ENCODE measurements at regions not wholly inside any gene's neighbourhood (a gene's known extent, or its start where the extent isn't known, plus 50 kb on each side); places are given as distances from the start of the nearest gene placed in this dataset.
A peak's percentile ranks its signal among the peaks of the same experiment; 100 is the strongest.

DNA sequence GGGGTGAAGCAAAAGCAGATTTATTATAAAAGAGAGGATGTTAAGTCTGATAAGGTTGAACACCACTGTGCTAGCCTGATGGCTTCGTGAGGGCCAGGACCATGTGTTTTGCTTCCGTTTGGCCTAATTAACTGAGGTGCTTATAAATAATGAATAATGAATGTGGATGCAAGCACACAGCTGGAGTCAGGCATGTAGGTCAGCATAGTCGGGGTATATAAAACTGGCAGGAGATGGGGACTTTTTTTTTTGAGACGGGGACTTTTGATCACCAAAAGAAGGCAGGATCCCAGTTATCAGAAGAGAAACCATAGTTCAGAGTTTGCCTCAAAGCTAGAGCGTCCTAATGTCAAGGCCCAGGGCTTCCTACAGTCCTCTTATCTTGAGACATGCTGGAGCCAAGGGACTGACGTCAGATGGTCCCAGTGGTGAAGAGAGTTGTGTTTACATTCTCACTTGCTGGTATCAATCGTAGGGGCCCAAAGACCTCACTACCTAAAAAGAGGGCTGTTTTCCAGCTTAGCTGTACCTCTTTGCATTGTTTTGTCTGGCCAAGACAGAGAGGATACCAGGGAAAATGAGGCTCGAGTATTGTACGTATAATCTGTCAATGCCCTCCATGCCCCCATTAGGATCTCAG lies 50.4 kb downstream of the RTL9 start:
- DNase-seq: no peak

DNA sequence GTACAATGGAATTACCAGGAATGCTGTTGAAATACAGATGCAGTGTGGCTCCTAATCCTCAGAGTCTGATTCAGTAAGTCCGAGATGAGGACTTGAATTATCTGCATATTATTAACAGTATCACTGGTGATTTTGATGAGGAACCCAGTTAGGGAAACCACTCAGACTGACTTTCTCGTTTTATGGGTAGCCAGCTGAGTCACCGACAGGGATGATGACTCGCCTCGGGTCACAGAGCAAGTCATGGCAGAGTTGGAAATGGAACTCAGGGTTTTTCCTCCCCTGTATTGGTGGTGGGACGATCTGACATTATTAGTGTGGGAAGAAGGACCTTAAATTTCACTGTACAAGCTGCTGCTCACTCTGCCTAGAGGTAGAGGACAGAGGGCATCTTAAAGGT lies 51.3 kb downstream of the RTL9 start:
- no peak for DNase-seq

DNA sequence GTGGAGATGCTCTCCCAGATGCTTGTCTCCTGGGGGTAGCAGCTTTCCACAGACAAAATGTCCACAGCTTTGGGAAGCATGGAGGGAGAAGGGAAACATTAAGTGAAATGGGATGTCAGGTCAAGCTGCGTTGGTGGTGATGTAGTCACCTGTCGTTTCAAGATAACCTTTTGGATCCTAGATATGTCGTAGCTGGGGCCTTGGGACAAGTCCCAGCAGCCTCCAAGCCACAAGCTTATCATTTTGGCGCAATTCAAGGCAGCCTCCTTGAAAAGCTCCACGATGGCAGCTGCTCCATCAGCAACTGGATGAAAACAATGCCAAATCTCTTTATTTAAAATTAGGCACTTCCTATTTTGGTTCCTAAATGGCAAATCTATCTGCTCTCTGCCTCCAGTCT lies 52.0 kb downstream of the RTL9 start:
- no peak for DNase-seq

DNA sequence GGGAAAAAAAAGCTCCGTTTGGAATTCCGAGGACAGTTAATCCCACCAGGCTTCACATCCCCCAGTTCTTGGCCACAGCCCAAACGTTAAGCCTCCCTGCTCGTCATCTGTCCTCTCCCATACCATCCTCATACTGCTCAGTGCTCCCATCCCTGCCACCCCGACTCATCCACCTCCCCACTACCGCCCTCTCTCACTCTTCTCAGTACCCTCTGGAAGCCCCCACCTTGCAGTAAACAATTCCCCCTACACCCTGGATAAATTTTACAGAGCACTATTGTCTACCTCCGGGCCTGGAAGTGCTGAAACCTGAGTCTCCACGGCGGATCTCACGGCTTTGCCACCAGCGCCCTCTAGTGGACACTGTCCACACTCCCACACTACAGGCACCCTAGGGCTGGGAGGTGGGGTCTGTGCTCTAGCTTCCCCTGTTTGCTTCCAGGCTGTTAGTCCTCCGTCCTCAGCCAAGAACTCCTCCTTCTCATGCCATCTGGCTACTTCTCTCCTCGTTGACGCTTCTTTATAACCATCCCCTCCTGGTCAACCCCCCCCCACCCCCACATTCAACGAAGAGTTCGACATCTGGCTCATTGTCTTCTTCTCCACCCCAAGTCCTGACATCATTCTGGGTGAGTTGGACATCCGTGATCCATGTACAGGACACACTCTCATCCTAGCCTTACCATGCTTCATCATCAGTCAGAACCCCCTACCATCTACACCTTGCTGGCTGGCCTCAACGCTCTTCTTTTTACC lies 54.5 kb downstream of the RTL9 start:
- DNase-seq: peak in 1 of 2 experiments; percentile 28

DNA sequence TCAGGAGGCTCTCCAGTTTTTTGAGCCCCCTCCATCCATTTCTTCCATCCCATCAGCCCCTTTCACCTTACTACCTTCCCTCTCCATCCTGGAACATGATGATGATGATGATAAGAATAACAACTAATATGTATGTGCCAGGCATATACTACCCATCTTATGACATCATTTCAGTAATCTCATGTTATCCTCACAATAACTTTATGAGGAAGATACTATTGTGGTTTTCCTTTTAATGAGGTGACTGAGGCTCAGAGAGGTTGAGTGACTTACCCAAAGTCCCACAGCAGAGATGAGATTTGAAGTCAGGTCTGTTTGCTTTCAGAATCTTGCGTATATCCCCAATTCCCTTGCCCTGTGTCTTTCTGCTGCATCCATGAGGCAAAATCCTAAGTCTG lies 55.1 kb downstream of the RTL9 start:
- DNase-seq: no peak

DNA sequence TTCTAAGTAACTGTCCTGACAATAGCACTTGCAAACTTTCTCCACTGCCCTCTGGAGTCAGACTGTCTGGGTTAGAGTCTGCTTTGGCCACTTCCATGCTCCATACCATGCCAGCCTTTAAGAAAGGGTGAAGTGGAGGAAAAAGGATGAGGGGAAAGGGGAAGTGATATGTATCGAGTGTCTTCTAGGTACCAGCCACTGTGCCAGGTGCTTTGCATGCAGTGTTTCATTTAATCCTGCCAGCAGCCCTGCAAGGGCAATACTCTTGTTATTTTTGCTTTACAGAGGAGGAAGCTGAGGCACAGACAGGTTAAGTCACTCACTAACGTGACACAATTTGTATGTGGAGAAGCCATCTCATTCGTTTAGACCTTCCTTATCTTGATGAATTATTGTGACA lies 55.6 kb downstream of the RTL9 start:
- DNase-seq: no peak

DNA sequence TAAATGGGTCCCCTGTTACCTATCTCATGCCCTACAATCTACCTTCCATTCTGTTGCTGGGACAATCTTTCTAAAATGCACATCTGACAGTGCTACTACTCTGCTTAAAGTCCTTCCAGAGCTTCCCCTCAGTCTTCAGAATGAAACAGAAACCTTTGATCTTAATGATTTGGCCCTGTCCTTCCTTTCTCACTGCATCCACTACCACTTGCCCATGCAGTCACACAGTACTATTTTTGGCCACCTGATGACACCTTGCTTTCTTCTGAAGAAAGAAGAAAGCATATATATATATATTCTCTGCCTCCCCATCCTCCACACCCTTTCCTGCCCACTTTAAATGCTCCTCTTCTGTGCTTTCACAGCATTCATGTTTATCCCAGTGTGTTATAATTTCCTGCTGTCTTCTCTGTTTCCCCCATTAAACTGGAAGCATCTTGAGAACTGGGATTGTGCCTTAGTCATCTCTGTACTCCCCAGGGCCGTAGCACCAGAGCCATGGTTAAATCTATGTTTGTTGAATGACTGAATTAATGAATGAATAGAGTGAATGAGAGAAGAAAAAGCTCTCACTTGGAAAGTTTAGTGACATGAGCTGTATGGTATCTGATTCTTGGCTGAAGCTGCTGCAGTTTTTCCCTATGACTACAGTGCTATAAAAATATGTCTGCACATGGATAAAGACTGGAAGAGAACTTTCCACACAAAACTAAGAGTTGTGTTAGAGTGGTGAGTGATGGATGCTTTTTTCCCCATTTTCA lies 56.2 kb downstream of the RTL9 start:
- DNase-seq: no peak

DNA sequence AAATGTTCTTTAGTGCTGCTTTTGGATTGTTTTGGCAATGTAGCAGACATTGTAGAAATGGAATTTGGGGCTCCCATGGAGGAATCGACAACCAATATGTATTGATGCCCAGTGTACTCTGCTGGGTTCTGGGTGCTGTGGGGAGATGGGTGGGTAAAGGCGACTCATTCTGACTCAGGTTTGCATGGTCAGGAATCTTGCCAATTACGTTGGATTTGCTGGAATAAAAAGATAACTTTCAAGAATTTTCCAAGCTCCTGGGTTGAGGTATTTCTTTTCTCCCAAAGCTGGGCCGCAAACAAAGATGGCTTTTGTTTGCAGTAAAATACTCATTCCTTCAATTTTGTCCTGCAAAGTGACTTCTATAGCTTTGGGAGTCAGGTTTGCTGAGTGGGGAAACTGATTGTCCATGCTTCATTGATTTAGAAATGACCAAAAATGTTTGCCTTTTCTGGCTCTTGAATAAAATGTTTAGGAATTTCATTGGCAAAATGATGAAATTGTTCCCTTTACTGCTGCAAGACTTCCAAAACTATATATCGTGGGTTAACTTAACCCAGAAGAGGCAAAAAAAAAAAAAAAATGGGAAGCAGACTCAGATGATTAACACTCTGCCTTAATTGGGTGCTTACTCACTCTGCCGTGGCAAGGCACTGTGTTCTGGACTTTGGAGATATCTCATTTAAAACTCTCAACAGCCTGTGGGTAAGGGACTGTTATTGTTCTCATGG lies 57.0 kb downstream of the RTL9 start:
- no peak for DNase-seq

DNA sequence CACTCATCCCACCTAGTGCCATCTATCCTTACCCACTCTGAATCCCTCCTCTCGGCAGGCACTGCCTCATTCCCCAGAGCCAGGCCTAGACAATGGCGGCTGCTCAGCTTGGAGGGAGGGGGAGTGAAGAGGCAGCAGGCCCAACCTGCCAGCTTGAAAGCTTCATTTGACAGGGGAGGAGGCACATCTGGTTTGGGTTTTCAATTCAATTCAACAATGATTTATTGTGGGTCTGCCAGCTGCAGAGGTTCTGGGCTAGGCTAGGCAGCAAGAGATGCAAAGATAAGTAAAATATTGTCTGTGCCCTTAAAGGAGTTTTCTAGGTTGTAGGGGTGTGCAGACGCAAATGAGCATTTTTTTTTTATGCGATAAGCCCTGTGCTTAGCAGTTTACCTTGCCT lies 58.5 kb downstream of the RTL9 start:
- DNase-seq: no peak

DNA sequence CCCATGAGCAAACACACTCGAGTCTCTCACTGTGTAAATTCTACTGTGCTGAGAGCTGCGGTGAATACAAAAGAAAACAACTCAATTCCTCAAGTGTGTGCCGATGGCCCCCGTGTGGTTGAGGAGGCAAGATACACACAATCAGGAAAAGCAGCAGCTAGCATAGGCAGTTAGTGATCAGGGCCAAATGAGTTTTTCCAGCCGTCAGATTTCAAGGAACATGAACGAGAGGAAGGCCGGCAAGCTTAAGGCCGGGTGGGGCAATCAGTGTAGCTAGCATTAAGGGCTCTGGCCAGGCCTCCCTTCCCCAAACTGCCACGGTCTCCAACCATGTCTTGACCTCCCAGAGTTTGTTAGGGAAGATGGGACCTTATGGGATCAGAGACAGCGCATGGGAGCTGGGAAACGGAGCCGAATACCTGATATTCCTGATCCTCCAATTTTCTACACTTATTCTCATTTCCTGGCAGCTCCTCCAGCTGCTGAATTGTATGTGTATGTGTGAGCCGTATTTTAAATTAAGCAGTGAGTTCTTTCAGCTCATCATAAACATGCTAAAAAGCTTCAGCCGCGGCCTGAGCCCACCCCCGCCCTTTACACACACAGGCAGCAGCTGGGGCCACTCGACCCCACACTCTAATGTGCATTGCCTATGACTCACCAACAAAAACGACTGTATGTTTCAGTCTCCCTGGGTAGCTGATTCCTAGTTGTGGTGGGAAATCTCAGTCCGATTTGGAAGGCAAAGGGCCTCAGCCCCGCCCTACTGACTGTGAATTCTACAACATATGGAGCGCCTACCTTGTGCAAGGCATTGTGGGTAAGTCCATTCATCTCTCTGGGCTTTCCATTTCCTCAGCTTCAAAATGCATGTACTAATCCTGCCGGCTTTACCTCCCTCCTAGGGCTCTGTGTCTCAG lies 59.9 kb downstream of the RTL9 start:
- DNase-seq: peak; percentile 47 to 48

DNA sequence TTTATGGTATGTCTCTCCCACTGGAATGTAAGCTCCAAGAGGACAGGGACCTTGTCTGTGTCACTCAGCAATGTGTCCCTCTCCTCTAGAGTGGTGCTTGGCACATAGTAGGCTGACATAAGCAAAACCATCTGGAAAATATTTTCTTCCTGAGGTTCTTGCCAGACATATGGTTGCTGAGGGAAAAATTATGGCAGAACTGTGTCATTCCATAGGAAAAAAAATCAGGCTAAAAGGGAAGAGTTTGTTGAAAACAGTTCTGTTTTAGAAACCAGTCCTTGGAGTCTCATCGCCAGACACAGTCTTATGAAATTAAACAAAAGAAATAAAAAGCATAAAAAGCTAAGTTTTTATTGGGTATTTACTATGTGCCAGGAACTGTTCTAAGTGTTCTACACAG lies 60.9 kb downstream of the RTL9 start:
- no peak for DNase-seq

DNA sequence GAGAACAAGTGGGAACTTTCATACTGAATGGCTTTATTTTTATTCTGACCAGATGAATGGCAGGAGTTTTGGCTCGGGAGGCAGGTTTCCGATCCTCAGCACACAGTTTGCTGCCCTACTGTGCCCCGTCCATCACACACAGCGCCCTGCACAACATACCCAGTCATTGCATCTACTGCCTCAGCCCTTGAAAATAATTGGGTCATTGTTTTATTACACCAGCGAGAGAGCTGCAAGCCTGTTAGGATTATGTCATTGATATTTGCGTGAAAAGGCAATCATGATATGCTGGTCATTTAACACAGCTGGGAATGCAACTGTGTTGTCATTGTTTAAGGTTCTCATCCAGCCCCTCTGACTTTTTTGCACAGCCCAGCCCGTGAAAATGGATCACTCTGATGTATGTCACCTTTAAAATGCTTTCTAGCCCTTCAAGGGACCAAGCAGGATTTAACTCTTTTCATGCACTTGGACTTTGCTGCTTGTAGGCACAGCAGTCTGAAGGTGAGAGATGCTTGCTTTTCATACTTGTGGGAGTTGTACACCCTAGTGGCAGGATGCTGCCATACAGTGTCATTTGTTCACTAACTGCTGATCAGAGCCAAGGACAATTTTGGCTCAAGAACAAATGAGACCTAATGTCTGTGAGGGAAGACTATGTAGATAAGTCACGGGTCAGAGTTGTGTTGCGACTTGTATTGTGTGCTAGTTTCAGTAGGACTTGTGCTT lies 62.3 kb downstream of the RTL9 start:
- DNase-seq: no peak

DNA sequence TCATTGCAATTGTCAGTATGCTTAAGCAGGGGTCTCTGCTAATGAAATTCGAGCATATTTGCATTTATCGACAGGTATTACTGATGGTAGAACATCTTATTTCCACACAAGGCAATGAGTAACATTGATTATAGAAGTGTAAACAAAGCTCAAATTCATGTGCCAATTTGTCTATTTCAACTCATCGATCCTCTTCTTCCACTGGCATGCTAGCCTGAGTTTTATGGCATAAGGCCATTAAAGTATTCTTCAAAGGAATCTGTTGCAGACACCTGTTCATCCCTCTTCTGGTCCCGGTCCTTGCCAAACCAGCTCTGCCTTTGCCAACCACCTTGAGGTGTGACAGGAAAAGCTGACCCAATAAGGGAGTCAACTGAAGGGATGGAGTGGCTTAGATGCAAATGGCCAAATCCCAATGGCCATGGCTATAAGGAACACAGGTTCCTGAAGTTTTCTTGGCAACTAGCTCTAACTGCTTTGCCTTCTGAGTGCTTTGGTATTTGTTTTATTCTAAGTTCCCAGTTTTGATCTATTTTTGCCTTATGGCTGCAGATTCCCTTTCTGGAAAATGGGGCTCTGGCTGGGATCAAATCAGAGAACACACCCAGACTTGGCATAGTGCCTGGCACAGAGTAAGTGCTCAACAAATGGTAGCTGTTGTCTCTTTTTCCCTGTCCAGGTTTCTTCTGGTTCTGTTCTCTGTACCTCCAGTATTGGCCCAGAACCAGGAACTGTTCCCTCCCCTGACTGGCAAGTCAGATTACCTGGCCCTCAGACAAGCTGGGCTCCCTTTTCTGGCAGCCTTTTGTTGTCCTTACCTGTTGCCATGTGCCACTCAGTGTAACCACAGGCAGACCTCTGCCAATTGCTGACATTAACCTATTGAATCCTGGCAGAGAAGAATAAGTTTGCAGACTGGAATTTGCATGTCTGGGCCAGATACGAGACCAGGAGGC lies 63.1 kb downstream of the RTL9 start:
- DNase-seq: no peak

DNA sequence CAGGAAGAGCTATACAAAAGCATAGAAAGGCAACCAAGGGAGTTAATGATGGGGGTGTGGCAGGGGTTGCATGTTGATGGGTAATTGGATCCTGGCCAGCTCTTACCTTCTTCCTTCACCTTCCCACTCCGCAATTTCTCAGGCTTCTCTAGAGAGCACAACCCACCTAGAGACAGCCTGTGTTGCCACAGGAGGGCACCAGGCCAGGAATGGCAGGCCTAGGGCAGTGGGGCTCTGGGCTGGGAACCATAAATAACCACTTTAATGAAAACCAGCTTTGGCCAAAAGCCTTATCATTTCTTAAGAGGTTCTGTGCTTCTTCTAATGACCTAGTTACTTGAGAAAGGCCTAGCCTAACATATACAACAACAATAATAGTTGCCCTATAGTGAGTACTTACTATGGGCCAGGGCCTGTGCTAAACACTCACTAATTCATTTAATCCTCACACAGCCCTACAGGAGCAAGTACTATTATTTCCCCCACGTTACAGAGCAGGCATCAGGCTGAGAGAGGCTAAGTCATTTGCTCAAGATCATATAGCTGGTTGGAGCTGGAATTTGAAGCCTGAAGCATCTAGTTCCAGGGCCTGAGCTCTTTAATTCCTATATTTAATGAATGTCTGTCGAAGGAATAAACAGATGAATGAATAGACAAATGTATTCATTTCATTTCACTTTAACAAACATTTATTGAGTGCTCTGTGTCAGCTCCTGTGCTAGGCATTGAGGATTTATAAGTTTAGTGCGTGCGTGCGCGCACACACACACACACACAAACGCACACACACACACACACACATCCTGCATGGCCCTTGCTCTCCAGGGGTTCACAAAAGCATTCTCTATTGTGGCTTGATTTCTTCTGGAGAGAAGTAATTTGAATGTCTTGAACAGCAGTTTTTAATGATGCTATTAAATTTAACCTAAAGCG lies 66.8 kb downstream of the RTL9 start:
- no peak for DNase-seq

DNA sequence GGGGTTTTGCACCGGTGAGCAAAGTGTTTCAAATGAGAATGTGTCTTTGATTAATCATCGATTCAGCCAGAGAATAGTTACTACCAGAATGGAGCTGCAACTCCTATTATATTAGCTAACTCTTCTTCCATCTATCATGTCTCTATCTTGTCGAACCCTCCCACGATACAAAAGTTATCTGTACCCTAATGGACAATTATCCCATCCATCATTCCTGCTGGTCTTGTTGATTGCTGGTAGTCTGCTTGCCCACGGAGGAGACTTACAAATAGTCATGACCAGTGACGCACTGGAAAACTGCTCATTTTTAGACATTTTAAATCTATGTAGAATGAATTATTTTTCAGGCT lies 67.5 kb downstream of the RTL9 start:
- DNase-seq: no peak

DNA sequence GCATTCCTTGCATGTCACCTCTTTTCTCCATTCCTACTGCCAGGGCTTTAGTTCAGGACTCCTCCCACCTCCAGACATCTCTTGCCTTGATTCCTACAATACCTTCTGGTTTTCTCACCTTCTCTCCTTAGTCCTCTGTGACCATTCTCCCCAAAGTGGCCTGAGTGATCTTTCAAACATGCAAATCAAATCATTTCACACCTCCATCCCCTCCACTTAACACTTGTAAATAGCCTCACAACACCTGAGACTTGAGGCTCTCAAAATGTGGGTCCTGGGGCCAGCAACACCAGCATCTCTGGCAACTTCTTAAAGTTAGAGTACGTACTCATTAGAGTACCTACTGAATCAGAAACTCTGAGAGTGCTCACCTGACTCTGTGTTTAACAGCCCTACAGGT lies 68.4 kb downstream of the RTL9 start:
- no peak for DNase-seq

DNA sequence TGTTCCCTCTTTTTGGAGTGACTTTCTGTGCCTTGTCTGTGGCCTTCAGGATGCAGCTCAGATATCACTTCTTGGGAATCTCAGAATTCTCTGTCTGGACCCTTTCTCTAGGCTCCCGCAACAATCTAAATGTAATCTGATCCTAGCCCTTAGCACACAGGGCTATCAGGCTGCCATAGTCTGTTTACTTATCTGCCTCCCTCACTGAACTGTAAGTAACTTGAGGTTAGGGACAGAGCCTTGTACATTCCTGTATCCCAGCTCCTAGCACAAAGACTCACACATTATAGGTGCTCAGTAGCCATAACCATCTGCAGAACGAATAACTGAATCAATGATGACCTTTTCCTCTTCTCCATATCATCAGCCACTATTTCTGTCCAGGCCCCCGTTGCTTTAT lies 69.5 kb downstream of the RTL9 start:
- DNase-seq: no peak

DNA sequence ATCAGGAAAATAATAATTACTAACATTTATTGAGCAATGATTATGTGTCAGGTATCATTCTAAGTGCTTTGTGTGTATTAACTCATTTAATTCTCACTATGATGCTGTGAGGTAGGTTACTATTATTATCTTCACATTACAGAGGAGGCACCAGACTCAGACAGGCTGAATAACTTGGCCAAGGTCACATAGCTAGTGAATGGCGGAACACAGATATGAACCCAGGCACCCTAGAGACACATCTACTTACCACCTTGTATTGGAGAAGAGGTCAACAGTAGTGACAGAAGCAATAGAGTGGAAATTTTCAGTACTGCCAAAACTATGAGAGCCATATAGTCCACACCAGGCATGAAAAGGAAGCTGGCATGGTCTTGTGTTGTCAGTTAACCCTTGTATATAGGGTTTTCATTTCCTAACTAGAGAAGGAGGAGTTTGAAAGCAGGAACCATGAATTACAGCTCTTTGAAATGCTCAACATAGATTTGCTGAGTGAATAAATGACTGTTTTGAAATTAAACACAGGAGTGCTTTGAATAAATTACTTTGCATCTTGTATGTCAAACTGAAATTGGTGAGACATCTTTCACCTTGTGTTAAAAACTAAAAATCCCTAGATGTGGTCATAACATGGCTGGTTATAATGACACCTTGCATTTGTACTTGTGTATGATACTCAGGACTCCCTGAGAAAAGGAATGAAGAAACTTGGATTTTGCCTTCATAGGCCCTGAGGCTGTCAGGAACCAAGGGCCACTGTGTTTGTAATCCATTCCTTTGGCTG lies 71.8 kb downstream of the RTL9 start:
- DNase-seq: no peak

All from NCI-H187 (cell line).